ENCODE measurements at regions not wholly inside any gene's neighbourhood (a gene's known extent, or its start where the extent isn't known, plus 50 kb on each side); places are given as distances from the start of the nearest gene placed in this dataset.

DNA sequence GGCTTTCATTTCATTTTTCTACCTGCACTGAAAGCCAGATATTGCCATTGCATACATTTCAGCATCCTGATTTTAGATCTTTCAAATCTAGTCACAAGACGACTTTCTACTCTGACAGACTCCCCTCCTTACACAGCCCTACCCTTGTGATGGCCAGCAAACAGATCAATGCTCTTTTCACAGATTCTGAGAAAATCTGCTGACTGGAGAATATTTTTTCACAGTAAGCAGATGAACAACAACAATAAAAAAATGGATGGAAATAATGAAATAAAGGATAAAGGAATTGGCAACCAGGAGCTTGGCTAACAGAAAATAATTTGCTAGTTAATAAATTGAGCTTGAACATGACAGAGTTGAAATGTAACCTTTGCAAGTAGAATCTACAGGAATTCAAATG lies 527.2 kb downstream of the IRS1 start:
- no peak for DNase-seq (ENCODE audit: low read depth)

GRCh38 chr2:226270285-226271058 lies 529.1 kb downstream of the IRS1 start:
- no peak for DNase-seq (ENCODE audit: low read depth)

GRCh38 chr2:226267516-226268289 lies 531.9 kb downstream of the IRS1 start:
- DNase-seq (ENCODE audit: low read depth), result no peak

DNA sequence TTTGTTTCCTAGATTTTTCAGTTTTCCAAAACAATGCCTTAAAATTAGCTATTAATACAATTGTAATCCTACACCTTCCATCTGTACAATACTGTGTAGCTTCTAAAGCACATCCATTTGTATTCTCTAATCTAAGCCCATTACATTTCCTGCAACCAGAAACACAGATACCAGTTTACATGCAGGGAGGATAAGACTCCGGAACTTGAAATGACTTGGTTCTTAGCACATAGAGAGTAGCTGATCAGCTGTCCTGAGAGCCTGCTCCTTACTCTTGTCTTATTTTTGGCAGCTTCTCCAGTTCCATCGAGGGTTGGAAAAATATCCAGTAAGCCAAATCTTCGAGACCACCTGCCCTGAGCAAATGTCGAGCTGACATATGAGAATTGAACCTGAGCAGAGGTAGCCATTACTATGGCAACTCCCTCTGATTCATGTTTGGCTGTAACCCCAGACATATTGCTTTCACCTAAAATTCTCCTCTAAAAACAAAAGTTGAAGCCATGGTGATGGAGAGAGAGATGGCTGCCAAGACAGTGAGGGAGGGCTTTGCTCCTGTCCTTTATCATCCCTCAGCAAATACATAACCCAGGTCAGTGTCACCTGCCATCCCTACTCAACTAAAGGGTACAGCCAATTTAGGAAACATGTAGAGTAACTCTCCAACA lies 542.8 kb downstream of the IRS1 start:
- DNase-seq (ENCODE audit: low read depth), result no peak

- DNase-seq (ENCODE audit: low read depth), result no peak
These were observed 543.4 kb downstream of the IRS1 start for GRCh38 chr2:226256237-226256636.

- no peak for DNase-seq (ENCODE audit: low read depth)
These were observed 548.0 kb downstream of the IRS1 start for GRCh38 chr2:226251661-226252060.

DNA sequence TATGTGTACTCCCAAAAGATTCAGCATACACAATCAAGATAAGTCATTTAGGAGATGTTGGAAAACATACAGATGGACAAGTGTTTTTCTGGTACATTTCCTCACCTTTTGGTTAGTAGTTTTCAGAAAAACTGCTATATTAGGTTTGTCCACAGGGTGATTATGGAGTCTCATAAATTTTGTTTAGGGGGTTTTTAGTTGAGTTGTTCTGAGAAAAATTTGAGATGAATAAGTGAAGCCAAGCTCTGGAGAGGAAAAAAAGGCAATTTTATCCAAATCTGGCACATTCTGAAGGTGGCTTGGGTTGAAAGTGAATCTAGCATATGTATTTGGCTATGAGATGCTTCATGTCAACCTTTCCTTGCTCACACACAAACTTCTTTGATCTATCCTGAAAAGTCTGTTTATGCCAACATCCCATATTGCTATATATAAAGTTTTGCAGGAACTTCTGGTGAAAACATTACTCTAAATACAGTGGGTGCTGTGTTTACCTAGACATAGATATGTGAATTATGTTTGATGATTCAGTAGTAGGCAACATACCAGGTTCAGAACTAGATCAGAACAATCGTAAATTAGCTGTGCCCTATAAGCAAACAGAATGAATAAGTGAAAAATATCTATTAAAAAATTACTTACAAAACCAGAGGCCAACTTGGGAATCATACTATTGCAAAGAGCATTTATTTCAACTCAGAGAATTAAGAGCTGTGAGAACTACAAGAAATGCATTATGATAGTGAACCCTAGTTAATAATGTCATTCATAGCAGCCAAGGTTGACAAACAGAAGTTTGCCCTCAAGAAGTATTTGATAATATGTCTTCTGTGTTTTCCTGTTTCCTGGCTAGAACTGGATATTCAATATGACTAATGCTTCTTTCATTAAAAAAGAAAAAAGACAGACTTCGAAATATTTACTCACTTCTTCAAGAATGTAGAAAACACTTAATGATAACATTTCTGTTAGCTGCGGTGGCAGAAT lies 552.0 kb downstream of the IRS1 start:
- no peak for DNase-seq (ENCODE audit: low read depth)

DNA sequence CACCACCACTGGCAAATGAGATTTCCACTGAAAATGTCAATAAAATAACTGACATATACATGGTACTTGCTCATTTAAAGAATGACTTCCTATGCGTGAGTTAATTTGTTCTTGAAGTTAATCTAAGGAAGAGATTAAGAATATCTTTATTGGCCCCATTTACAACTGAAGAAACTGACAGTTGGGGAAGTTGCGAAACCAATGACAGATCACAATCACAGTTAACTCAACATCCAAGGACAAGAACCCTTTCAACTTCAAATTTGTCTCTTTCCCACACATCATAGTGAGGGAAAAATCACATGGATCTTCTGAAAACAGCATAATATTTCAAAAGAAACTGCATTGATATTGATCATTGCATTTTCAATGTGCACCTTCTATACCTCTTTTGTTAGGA lies 565.4 kb downstream of the IRS1 start:
- no peak for DNase-seq (ENCODE audit: low read depth)

DNA sequence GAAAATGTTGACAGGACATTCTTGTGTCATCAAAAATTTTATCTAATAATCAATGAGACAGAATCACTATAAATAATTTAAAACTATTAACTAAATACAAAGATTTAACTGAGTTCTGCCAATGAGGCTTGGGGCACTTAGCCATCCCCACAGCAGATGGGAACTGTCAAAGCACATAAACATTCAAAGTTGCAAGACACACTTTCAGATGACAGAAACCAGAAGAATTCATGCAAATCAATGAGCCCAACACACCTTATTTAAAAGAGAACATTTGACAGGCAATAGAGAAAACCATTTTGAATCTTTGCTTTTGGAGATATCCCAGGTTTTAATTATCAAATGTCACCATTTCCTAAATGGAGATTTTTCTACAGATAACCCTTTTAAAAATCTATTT lies 566.2 kb downstream of the IRS1 start:
- no peak for DNase-seq (ENCODE audit: low read depth)

DNA sequence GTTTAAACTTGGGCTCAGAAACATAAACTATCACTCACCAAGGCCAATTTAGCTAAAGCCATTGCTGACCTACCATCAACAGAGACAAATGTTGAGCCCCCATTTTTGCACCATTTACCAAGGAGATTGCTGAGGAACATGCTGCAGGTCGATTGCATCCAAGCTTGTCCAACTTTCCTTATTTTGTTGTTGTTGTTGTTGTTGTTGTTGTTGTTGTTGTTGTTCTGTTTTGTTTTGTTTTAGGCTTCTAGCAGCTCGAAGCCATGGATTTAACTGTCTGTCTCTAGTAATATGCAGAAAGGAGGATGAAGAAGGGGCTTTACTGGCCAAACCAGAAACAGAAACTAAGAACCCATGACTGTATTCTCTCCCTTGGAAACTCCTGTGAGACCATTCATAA lies 571.5 kb downstream of the IRS1 start:
- DNase-seq (ENCODE audit: low read depth), result no peak

GRCh38 chr2:226227341-226227740 lies 572.3 kb downstream of the IRS1 start:
- no peak for DNase-seq (ENCODE audit: low read depth)

GRCh38 chr2:226223704-226224103 lies 575.9 kb downstream of the IRS1 start:
- DNase-seq (ENCODE audit: low read depth), result no peak

GRCh38 chr2:226220511-226220910 lies 579.1 kb downstream of the IRS1 start:
- DNase-seq (ENCODE audit: low read depth), result no peak

- DNase-seq (ENCODE audit: low read depth), result no peak
These were observed 582.4 kb downstream of the IRS1 start for GRCh38 chr2:226217191-226217590.

- DNase-seq (ENCODE audit: low read depth), result no peak
These were observed 583.0 kb downstream of the IRS1 start for GRCh38 chr2:226216575-226216974.

GRCh38 chr2:226215902-226216503 lies 583.6 kb downstream of the IRS1 start:
- DNase-seq (ENCODE audit: low read depth), result no peak

GRCh38 chr2:226213717-226214116 lies 585.9 kb downstream of the IRS1 start:
- DNase-seq (ENCODE audit: low read depth), result no peak

GRCh38 chr2:226211439-226211838 lies 588.2 kb downstream of the IRS1 start:
- no peak for DNase-seq (ENCODE audit: low read depth)

DNA sequence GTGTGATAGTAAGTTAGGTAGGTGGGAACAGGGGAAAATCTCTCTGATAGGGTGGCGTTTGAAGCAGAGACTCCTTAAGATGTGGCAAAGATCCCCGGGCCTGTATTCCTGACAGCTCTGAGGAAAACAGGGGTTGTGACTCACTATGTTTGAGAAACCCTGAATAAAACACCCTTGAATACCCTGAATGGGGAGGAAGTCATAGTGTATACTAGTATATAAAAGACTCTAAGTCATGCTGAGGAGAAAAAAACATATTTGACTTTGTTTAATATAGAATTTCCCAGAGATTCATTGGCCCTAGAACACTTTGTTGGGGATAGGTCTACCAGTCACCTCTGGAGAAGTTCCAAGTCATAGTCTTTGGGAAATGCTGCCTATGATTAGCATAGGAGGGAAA lies 590.9 kb downstream of the IRS1 start:
- no peak for DNase-seq (ENCODE audit: low read depth)

DNA sequence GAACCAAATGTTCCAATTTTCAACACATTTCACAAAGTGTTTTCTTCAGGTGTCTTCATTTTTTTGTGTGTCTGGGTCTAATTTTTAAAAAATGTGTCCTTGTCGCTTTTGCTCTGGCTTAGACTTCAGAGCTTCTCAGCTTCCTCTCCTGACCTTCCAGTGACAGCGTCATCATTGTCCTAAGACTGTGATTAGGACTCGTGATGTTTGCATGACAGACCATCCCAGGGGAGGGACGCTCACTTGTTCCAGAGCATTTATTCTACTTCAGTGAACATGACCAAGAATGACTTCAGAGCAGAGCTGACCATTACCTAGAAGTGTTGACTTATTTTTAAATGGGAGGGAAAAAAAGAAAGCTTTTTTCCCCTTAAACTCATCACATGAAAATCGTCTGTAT lies 591.9 kb downstream of the IRS1 start:
- no peak for DNase-seq (ENCODE audit: low read depth)

- no peak for DNase-seq (ENCODE audit: low read depth)
These were observed 600.1 kb downstream of the IRS1 start for GRCh38 chr2:226199555-226199954.

Data from stimulated activated CD8-positive, alpha-beta memory T cell treated with anti-CD3 and anti-CD28 coated beads, Interleukin-12 subunit alpha, Interleukin-12 subunit beta, amount 100 ng/mL, for 4 hours (primary cell).